K562 (cell line): ENCODE measurements at regions not wholly inside any gene's neighbourhood (a gene's known extent, or its start where the extent isn't known, plus 50 kb on each side); places are given as distances from the start of the nearest gene placed in this dataset.
"Not testable (repeated sequence)": the region's sequence is repeated elsewhere in the genome, so short reads cannot be mapped to it uniquely, and the experiment has no call there.

Experiments used
- ATAC-seq: fragments of 200-7000 bp; cut with Tn5 transposase; 3 replicates; pipeline ENCODE4 v1.9.1; 2020; ENCODE audit warnings: moderate library complexity
- BruUV-seq: library from RNA; stranded (reverse); fragments of 400-500 nt; replicated peaks from 2 replicates; lab custom pipeline; 2021; lab: Mats Ljungman, UMichigan
- CTCF ChIA-PET: fragments of 300-600 bp; formaldehyde crosslinking; extraction: SDS; loops from one replicate; lab custom pipeline; 2021; ENCODE audit warnings: low intra/inter-chr PET ratio; lab: Yijun Ruan, JAX
- POLR2A ChIA-PET: fragments of 300-600, 350-650 bp; sonication (Branson Sonifier 250); formaldehyde crosslinking; extraction: SDS; loops from one replicate; lab custom pipeline; 2021; ENCODE audit warnings: antibody characterized with exemption, inconsistent platforms; lab: Yijun Ruan, JAX
- DNase-seq, 4 experiments: peaks; one replicate each; pipeline versions ENCODE4 v3.0.0 to v3.0.0-alpha.2; 2011 to 2018; ENCODE audit warnings: low spot score in 3 of 4, mixed read lengths in 3 of 4; ENCODE audit errors: extremely low read depth in 1 of 4
- FAIRE-seq: peaks from 2 replicates; lab custom pipeline; 2011; peaks lifted over from hg19 to GRCh38; lab: Jason Lieb, UNC
- H2AFZ ChIP-seq: 2 replicates; pipeline ENCODE4 v1.6.0; 2011; ENCODE audit warnings: low read depth, low read length, control low read depth, inconsistent platforms
- H3K27ac ChIP-seq: fragments of 200-600 bp; 3 replicates; pipeline ENCODE4 v1.8.0; 2011; ENCODE audit warnings: low read depth, mild to moderate bottlenecking, control low read depth, inconsistent platforms, low read length, moderate library complexity, mixed read lengths; ENCODE audit errors: extremely low read depth
- H3K27me3 ChIP-seq, 2 experiments: fragments of 300-600 bp in 1 of 2; 2 replicates in 1 of 2; 3 replicates in 1 of 2; pipeline versions ENCODE4 v1.6.0 to v1.8.0; 2011; ENCODE audit warnings: inconsistent platforms in 2 of 2, low read length in 2 of 2, mild to moderate bottlenecking in 1 of 2, mixed read lengths in 1 of 2, moderate library complexity in 1 of 2; ENCODE audit not compliant: control insufficient read depth in 2 of 2, insufficient read depth in 2 of 2
- H3K36me3 ChIP-seq: fragments of 300-600 bp; 3 replicates; pipeline ENCODE4 v1.8.0; 2011; ENCODE audit warnings: mild to moderate bottlenecking, low read length, inconsistent platforms; ENCODE audit not compliant: control insufficient read depth, insufficient read depth
- H3K4me1 ChIP-seq, 2 experiments: fragments of 200-600 bp in 1 of 2; replicated peaks in 1 of 2; 2 replicates in 1 of 2; 3 replicates in 1 of 2; pipeline versions ENCODE4 v1.5.1 to v1.8.0; 2011; ENCODE audit warnings: inconsistent platforms in 2 of 2, low read length in 2 of 2, mild to moderate bottlenecking in 1 of 2, mixed read lengths in 1 of 2, moderate library complexity in 1 of 2; ENCODE audit not compliant: control insufficient read depth in 2 of 2, insufficient read depth in 2 of 2
- H3K4me2 ChIP-seq: 2 replicates; pipeline ENCODE4 v1.6.1; 2011; ENCODE audit warnings: low read length, control low read depth, inconsistent platforms, mixed read lengths; ENCODE audit not compliant: insufficient read depth
- H3K4me3 ChIP-seq: fragments of 200-600 bp; sonication (generic), shearing (Covaris generic); 2 replicates; pipeline ENCODE4 v1.5.1; 2016; ENCODE audit warnings: control low read depth, inconsistent platforms
- H3K79me2 ChIP-seq: fragments of 200-600 bp; 3 replicates; pipeline ENCODE4 v1.8.0; 2011; ENCODE audit warnings: low read length, inconsistent platforms; ENCODE audit not compliant: control insufficient read depth, insufficient read depth
- H3K9ac ChIP-seq, 2 experiments: 2 replicates each; pipeline versions ENCODE4 v1.6.0 to v1.6.1; 2011; ENCODE audit warnings: low read depth in 2 of 2, low read length in 2 of 2, control low read depth in 1 of 2, inconsistent platforms in 1 of 2, mild to moderate bottlenecking in 1 of 2, mixed read lengths in 1 of 2; ENCODE audit not compliant: insufficient read depth in 1 of 2
- H3K9me1 ChIP-seq: one replicate; pipeline ENCODE4 v1.6.0; 2011; ENCODE audit warnings: inconsistent platforms, mild to moderate bottlenecking, low read length, moderate library complexity; ENCODE audit not compliant: control insufficient read depth, insufficient read depth
- H3K9me3 ChIP-seq: replicated peaks from 2 replicates; pipeline ENCODE4 v1.5.1; 2011; ENCODE audit warnings: low read depth, low read length, inconsistent platforms; ENCODE audit not compliant: control insufficient read depth, insufficient read depth
- H4K20me1 ChIP-seq: replicated peaks from 2 replicates; pipeline ENCODE4 v1.6.1; 2011; ENCODE audit warnings: low read length, inconsistent platforms, mixed read lengths; ENCODE audit not compliant: control insufficient read depth, insufficient read depth
- L3MBTL2 ChIP-seq: fragments of 450-650 bp; IDR thresholded peaks from 2 replicates; pipeline ENCODE4 v1.6.1; 2016; ENCODE audit warnings: mild to moderate bottlenecking, moderate library complexity
- MAFF ChIP-seq: IDR thresholded peaks from 2 replicates; pipeline ENCODE4 v1.6.1; 2012; ENCODE audit warnings: low read length, improper control_type of control experiment
- MTA3 ChIP-seq: fragments of 450-650 bp; formaldehyde crosslinking; IDR thresholded peaks from 2 replicates; pipeline ENCODE4 v1.6.1; 2017; ENCODE audit warnings: mild to moderate bottlenecking, borderline replicate concordance
- SOX6 ChIP-seq: fragments of 450-650 bp; IDR thresholded peaks from 2 replicates; pipeline ENCODE4 v1.6.1; 2014; ENCODE audit warnings: mild to moderate bottlenecking
- ZC3H11A ChIP-seq: IDR thresholded peaks from 2 replicates; pipeline ENCODE4 v1.6.1; 2012; ENCODE audit warnings: low read depth, low read length, improper control_type of control experiment
- ZFP30 ChIP-seq: fragments of 250-450 bp; sonication (Bioruptor Pico); IDR thresholded peaks from 2 replicates; pipeline ENCODE4 v1.8.0; 2022; ENCODE audit warnings: moderate library complexity, mild to moderate bottlenecking, inconsistent platforms, borderline replicate concordance
- WGBS: fragments of 100-300 bp; shearing (Covaris generic); methylation state at CpG from one replicate; pipeline ENCODE4 v1.1.6; 2016; ENCODE audit warnings: low coverage, mixed read lengths; ENCODE audit not compliant: insufficient coverage; ENCODE audit errors: missing lambda C conversion rate; 5-methylcytosine and 5-hydroxymethylcytosine counted together
- in situ Hi-C: fragments of 300-500 bp; cut with MboI; formaldehyde crosslinking; loops from 4 replicates; pipeline ENCODE4 v1.15.0; 2018; ENCODE audit warnings: inconsistent platforms, mixed read lengths
- intact Hi-C: fragments of 100-400 bp; cut with micrococcal nuclease; formaldehyde crosslinking; loops from 2 replicates; pipeline ENCODE4 v1.14.2; 2022
- TF ChIP-seq, protein P1 (sequence below), 2 experiments: fragments of 250-450 bp in 1 of 2; fragments of 450-650 bp in 1 of 2; sonication (Bioruptor Pico) in 1 of 2; IDR thresholded peaks; 2 replicates each; pipeline versions ENCODE4 v1.6.1 to v1.8.0; 2016 to 2021; ENCODE audit warnings: mild to moderate bottlenecking in 2 of 2, moderate library complexity in 2 of 2, missing compliant biosample characterization in 1 of 2, missing genetic modification characterization in 1 of 2
- TF ChIP-seq, protein P2 (sequence below): sonication (generic); formaldehyde crosslinking; IDR thresholded peaks from 2 replicates; pipeline ENCODE4 v1.8.1; 2023; ENCODE audit warnings: mild to moderate bottlenecking, missing genetic modification reagents
- TF ChIP-seq, protein P3 (sequence below): fragments of 250-450 bp; sonication (Bioruptor Pico); IDR thresholded peaks from 2 replicates; pipeline ENCODE4 v1.6.1; 2021; ENCODE audit warnings: mild to moderate bottlenecking

DNA sequence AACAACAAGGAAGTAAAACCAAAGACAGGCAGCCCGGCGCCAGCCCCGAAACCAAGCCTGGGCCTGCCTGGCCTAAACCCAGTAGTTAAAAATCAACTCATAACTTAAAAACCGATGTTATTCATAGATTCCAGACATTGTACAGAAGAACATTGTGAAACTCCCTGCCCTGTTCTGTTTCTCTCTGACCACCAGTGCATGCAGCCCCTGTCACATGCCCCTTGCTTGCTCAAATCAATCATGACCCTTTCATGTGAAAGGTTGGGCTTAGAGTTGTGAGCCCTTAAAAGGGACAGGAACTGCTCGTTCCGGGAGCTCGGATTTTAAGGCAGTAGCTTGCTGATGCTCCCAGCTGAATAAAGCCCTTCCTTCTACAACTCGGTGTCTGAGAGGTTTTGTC is 612.9 kb upstream of the SPANXN1 start:
- WGBS: 0% methylated on average over 7 of the region's 8 CpGs
- H3K27ac ChIP-seq, H2AFZ ChIP-seq, ATAC-seq, H3K4me1 ChIP-seq, H3K4me2 ChIP-seq, CTCF ChIA-PET, H3K4me3 ChIP-seq, H3K9ac ChIP-seq, H3K27me3 ChIP-seq, H3K79me2 ChIP-seq, H4K20me1 ChIP-seq, in situ Hi-C loops, H3K36me3 ChIP-seq, H3K9me1 ChIP-seq, FAIRE-seq, H3K9me3 ChIP-seq, intact Hi-C loops, DNase-seq, BruUV-seq, POLR2A ChIA-PET: not testable (repeated sequence)

DNA sequence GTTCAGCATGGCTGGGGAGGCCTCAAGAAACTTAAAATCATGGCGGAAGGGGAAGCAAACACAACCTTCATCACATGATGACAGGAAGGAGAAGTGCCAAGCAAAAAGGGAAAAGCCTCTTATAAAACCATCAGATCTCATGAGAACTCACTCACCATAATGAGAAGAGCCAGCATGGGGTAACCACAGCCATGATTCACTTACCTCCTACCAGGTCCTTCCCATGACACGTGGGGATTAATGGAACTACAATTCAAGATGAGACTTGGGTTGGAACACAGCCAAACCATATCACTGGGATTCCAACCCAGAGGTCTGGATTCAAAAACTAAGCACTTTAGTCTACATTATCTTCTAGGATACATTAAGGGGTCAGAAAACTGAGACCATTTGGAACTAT is 609.6 kb upstream of the SPANXN1 start:
- Histone ChIP-seq H3K36me3 (no peaks in the 10 kb centered on the region), H3K4me1 (no peaks in the 10 kb centered on the region), H3K9me3 (no peaks in the 10 kb centered on the region; the same call in 1 of the 2 replicates), H3K79me2 (no peaks in the 10 kb centered on the region), H3K27me3 (no peaks in the 10 kb centered on the region), H3K9ac (no peak overlapping the region), H3K4me3 (no peak overlapping the region), H3K4me2 (no peak overlapping the region), H3K9me1 (no peaks in the 10 kb centered on the region), H2AFZ (no peak overlapping the region), H4K20me1 (no peaks in the 10 kb centered on the region)
- ChIA-PET POLR2A (no interaction called here), CTCF (no interaction called here)
- DNase-seq (no peak), ATAC-seq (no peak)
- WGBS: 6% methylated on average over 2 of the region's 2 CpGs
- in situ Hi-C loops: no loop called here
- TF ChIP-seq MAFF: no peak
- TF ChIP-seq ZFP30: no peak
- TF ChIP-seq, protein P1, sequence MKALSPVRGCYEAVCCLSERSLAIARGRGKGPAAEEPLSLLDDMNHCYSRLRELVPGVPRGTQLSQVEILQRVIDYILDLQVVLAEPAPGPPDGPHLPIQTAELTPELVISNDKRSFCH (CRISPR knock-in tag; IDR thresholded peaks at IDR 0.05): no peak
- TF ChIP-seq, protein P1 (tag; IDR thresholded peaks at IDR 0.05): no peak
- no peak for TF ChIP-seq MTA3
- TF ChIP-seq L3MBTL2: no peak
- no peak for TF ChIP-seq SOX6
- TF ChIP-seq, protein P2, sequence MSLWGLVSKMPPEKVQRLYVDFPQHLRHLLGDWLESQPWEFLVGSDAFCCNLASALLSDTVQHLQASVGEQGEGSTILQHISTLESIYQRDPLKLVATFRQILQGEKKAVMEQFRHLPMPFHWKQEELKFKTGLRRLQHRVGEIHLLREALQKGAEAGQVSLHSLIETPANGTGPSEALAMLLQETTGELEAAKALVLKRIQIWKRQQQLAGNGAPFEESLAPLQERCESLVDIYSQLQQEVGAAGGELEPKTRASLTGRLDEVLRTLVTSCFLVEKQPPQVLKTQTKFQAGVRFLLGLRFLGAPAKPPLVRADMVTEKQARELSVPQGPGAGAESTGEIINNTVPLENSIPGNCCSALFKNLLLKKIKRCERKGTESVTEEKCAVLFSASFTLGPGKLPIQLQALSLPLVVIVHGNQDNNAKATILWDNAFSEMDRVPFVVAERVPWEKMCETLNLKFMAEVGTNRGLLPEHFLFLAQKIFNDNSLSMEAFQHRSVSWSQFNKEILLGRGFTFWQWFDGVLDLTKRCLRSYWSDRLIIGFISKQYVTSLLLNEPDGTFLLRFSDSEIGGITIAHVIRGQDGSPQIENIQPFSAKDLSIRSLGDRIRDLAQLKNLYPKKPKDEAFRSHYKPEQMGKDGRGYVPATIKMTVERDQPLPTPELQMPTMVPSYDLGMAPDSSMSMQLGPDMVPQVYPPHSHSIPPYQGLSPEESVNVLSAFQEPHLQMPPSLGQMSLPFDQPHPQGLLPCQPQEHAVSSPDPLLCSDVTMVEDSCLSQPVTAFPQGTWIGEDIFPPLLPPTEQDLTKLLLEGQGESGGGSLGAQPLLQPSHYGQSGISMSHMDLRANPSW (CRISPR knock-in tag): no peak
- TF ChIP-seq, protein P3, sequence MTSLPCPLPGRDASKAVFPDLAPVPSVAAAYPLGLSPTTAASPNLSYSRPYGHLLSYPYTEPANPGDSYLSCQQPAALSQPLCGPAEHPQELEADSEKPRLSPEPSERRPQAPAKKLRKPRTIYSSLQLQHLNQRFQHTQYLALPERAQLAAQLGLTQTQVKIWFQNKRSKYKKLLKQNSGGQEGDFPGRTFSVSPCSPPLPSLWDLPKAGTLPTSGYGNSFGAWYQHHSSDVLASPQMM (CRISPR knock-in tag): no peak
- TF ChIP-seq ZC3H11A: no peak
- TF ChIP-seq, all 486 proteins: peak for 0
- FAIRE-seq: no peak
- no TSS peak for BruUV-seq
- H3K27ac ChIP-seq: no peak overlapping the region
- intact Hi-C loops: no loop called here
